ENCODE measurements at regions not wholly inside any gene's neighbourhood (a gene's known extent, or its start where the extent isn't known, plus 50 kb on each side); places are given as distances from the start of the nearest gene placed in this dataset.

DNA sequence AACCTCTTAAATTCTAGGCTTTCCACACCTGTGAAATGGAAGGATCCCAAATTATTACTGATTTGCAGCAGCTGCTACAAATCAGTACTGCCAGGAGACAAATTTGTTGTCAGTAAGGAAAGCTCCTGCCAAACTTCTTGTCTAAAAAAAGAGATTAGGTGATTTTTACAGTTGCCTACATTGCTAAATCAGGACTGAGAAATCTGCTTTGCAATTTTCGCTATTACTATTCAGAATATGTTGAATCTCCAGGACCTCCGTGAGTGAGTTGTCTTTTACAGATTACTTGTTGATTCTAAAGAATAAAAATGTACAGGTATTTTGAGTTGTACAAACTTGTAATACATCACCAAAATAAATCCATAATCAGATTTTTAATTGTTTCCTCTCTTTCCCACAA is 1815.9 kb downstream of the PCDH9 start:
- Histone ChIP-seq H3K4me2 (ENCODE audit: low read length) (no peak overlapping the region), H3K27me3 (ENCODE audit: insufficient read depth, low read length) (no peaks in the 10 kb centered on the region), H3K4me1 (ENCODE audit: insufficient read depth, low read length) (no peaks in the 10 kb centered on the region), H2AFZ (ENCODE audit: low read depth, low read length) (no peak overlapping the region), H4K20me1 (ENCODE audit: insufficient read depth, low read length) (no peaks in the 10 kb centered on the region), H3K79me2 (ENCODE audit: insufficient read depth, low read length) (no peaks in the 10 kb centered on the region), H3K27ac (ENCODE audit: low read depth, low read length) (no peak overlapping the region), H3K4me3 (ENCODE audit: insufficient read depth, low read depth, low read length) (no peak overlapping the region), H3K36me3 (ENCODE audit: insufficient read depth, low read length) (no peaks in the 10 kb centered on the region), H3K9me3 (ENCODE audit: insufficient read depth, low read depth, low read length) (no peaks in the 10 kb centered on the region), H3K9ac (ENCODE audit: low read length) (no peak overlapping the region)
- DNase-seq (ENCODE audit: low read depth) (no peak), FAIRE-seq (no peak)
- Mint-ChIP-seq H3K36me3 (ENCODE audit: low read depth, unreplicated experiment) (no peaks in the 10 kb centered on the region), H3K9me3 (ENCODE audit: unreplicated experiment) (no peaks in the 10 kb centered on the region), H3K4me1 (ENCODE audit: low read depth, unreplicated experiment) (no peaks in the 10 kb centered on the region), H3K4me3 (ENCODE audit: unreplicated experiment) (no peak overlapping the region), H3K27ac (ENCODE audit: unreplicated experiment) (no peak overlapping the region), H3K27me3 (ENCODE audit: low read depth, unreplicated experiment) (no peaks in the 10 kb centered on the region)
- no peak for TF ChIP-seq EZH2 (IDR thresholded peaks at IDR 0.05; ENCODE audit: insufficient read depth, low read length)
- TF ChIP-seq, protein P1, sequence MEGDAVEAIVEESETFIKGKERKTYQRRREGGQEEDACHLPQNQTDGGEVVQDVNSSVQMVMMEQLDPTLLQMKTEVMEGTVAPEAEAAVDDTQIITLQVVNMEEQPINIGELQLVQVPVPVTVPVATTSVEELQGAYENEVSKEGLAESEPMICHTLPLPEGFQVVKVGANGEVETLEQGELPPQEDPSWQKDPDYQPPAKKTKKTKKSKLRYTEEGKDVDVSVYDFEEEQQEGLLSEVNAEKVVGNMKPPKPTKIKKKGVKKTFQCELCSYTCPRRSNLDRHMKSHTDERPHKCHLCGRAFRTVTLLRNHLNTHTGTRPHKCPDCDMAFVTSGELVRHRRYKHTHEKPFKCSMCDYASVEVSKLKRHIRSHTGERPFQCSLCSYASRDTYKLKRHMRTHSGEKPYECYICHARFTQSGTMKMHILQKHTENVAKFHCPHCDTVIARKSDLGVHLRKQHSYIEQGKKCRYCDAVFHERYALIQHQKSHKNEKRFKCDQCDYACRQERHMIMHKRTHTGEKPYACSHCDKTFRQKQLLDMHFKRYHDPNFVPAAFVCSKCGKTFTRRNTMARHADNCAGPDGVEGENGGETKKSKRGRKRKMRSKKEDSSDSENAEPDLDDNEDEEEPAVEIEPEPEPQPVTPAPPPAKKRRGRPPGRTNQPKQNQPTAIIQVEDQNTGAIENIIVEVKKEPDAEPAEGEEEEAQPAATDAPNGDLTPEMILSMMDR (IDR thresholded peaks at IDR 0.05; ENCODE audit: insufficient read depth, low read depth, low read length): no peak

GRCh38 chr13:65411521-65411920 is 1818.6 kb downstream of the PCDH9 start:
- Histone ChIP-seq H3K27ac (ENCODE audit: low read depth, low read length) (no peak overlapping the region), H2AFZ (ENCODE audit: low read depth, low read length) (no peak overlapping the region), H3K4me1 (ENCODE audit: insufficient read depth, low read length) (no peaks in the 10 kb centered on the region), H3K27me3 (ENCODE audit: insufficient read depth, low read length) (no peaks in the 10 kb centered on the region), H3K4me3 (ENCODE audit: insufficient read depth, low read depth, low read length) (no peak overlapping the region), H3K9ac (ENCODE audit: low read length) (no peak overlapping the region), H3K4me2 (ENCODE audit: low read length) (no peak overlapping the region), H4K20me1 (ENCODE audit: insufficient read depth, low read length) (no peaks in the 10 kb centered on the region), H3K36me3 (ENCODE audit: insufficient read depth, low read length) (no peaks in the 10 kb centered on the region), H3K79me2 (ENCODE audit: insufficient read depth, low read length) (no peaks in the 10 kb centered on the region), H3K9me3 (ENCODE audit: insufficient read depth, low read depth, low read length) (no peaks in the 10 kb centered on the region)
- TF ChIP-seq, protein P1 (IDR thresholded peaks at IDR 0.05; ENCODE audit: insufficient read depth, low read depth, low read length): no peak
- no peak for TF ChIP-seq EZH2 (IDR thresholded peaks at IDR 0.05; ENCODE audit: insufficient read depth, low read length)
- no peaks in the 10 kb centered on the region for H3K36me3 Mint-ChIP-seq (ENCODE audit: low read depth, unreplicated experiment)
- H3K9me3 Mint-ChIP-seq (ENCODE audit: unreplicated experiment): no peaks in the 10 kb centered on the region
- no peak overlapping the region for H3K27ac Mint-ChIP-seq (ENCODE audit: unreplicated experiment)
- no peaks in the 10 kb centered on the region for H3K27me3 Mint-ChIP-seq (ENCODE audit: low read depth, unreplicated experiment)
- no peaks in the 10 kb centered on the region for H3K4me1 Mint-ChIP-seq (ENCODE audit: low read depth, unreplicated experiment)
- H3K4me3 Mint-ChIP-seq (ENCODE audit: unreplicated experiment): no peak overlapping the region
- DNase-seq (ENCODE audit: low read depth): no peak
- no peak for FAIRE-seq

DNA sequence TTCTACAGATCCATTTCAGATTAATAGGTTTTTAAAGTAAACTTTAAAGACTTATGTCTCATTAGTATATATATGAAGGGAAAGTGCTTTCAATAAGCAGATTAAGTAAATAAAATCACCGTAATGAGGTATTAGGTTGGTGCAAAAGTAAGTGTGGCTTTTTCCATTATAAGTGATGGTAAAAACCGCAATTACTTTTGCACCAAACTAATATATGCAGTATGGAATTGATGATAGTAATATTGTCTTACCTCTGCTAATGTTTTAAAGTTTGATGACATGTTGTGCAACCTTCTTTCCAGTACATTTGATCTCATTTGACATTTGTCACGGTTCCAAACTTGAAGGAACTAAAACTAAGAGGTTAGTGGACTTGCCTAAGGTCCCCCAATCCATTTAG is 1819.3 kb downstream of the PCDH9 start:
- no peak overlapping the region for H3K27ac ChIP-seq (ENCODE audit: low read depth, low read length)
- Mint-ChIP-seq H3K9me3 (ENCODE audit: unreplicated experiment) (no peaks in the 10 kb centered on the region), H3K4me3 (ENCODE audit: unreplicated experiment) (no peak overlapping the region), H3K36me3 (ENCODE audit: low read depth, unreplicated experiment) (no peaks in the 10 kb centered on the region), H3K27ac (ENCODE audit: unreplicated experiment) (no peak overlapping the region), H3K4me1 (ENCODE audit: low read depth, unreplicated experiment) (no peaks in the 10 kb centered on the region), H3K27me3 (ENCODE audit: low read depth, unreplicated experiment) (no peaks in the 10 kb centered on the region)
- no peaks in the 10 kb centered on the region for H3K36me3 ChIP-seq (ENCODE audit: insufficient read depth, low read length)
- DNase-seq (ENCODE audit: low read depth) (no peak), FAIRE-seq (no peak)
- H3K4me3 ChIP-seq (ENCODE audit: insufficient read depth, low read depth, low read length): no peak overlapping the region
- no peaks in the 10 kb centered on the region for H4K20me1 ChIP-seq (ENCODE audit: insufficient read depth, low read length)
- TF ChIP-seq, protein P1 (IDR thresholded peaks at IDR 0.05; ENCODE audit: insufficient read depth, low read depth, low read length): no peak
- no peak for TF ChIP-seq EZH2 (IDR thresholded peaks at IDR 0.05; ENCODE audit: insufficient read depth, low read length)
- H3K4me2 ChIP-seq (ENCODE audit: low read length): no peak overlapping the region
- H3K4me1 ChIP-seq (ENCODE audit: insufficient read depth, low read length): no peaks in the 10 kb centered on the region
- no peak overlapping the region for H2AFZ ChIP-seq (ENCODE audit: low read depth, low read length)
- no peaks in the 10 kb centered on the region for H3K9me3 ChIP-seq (ENCODE audit: insufficient read depth, low read depth, low read length)
- H3K9ac ChIP-seq (ENCODE audit: low read length): no peak overlapping the region
- H3K79me2 ChIP-seq (ENCODE audit: insufficient read depth, low read length): no peaks in the 10 kb centered on the region
- no peaks in the 10 kb centered on the region for H3K27me3 ChIP-seq (ENCODE audit: insufficient read depth, low read length)

Data from astrocyte (in vitro differentiated cells and primary cell).